Stimulated activated memory B cell treated with anti-CD40 and anti-IgM and Interleukin-4, amounts not matched to agents 10 μg/mL and 1 μg/mL and 100 μg/mL, for 72 hours (primary cell): ENCODE measurements at regions not wholly inside any gene's neighbourhood (a gene's known extent, or its start where the extent isn't known, plus 50 kb on each side); places are given as distances from the start of the nearest gene placed in this dataset.
"Not testable (repeated sequence)": the region's sequence is repeated elsewhere in the genome, so short reads cannot be mapped to it uniquely, and the experiment has no call there.

Source experiments
- ATAC-seq: fragments of 150-1000 bp; cut with Tn5 transposase; 2 replicates; pipeline ENCODE4 v1.10.0; 2021
- H3K27ac Mint-ChIP-seq: one replicate; pipeline ENCODE4 v1.8.0; 2022; ENCODE audit warnings: mild to moderate bottlenecking, mixed read lengths
- H3K27me3 Mint-ChIP-seq: one replicate; pipeline ENCODE4 v1.8.0; 2022; ENCODE audit warnings: mixed read lengths
- H3K36me3 Mint-ChIP-seq: one replicate; pipeline ENCODE4 v1.8.0; 2022; ENCODE audit warnings: mixed read lengths
- H3K4me1 Mint-ChIP-seq: one replicate; pipeline ENCODE4 v1.8.0; 2022; ENCODE audit warnings: mixed read lengths
- H3K4me3 Mint-ChIP-seq: one replicate; pipeline ENCODE4 v1.8.0; 2022; ENCODE audit warnings: mild to moderate bottlenecking, moderate library complexity, mixed read lengths
- H3K9me3 Mint-ChIP-seq: one replicate; pipeline ENCODE4 v1.8.0; 2022; ENCODE audit warnings: mixed read lengths

- Mint-ChIP-seq H3K27ac (no peak overlapping the region), H3K4me3 (no peak overlapping the region), H3K36me3 (no peaks in the 10 kb centered on the region), H3K9me3 (peaks cover 3% of the 10 kb centered on the region), H3K4me1 (peaks cover 5% of the 10 kb centered on the region), H3K27me3 (no peaks in the 10 kb centered on the region)
- ATAC-seq, result no peak
Observed at GRCh38 chr16:79847569-79847968, 247.0 kb upstream of the MAF start.

- H3K9me3 Mint-ChIP-seq, result peaks cover 3% of the 10 kb centered on the region
- peaks cover 5% of the 10 kb centered on the region for H3K4me1 Mint-ChIP-seq
- H3K27me3 Mint-ChIP-seq, result no peaks in the 10 kb centered on the region
- no peak overlapping the region for H3K27ac Mint-ChIP-seq
- no peak for ATAC-seq
- H3K4me3 Mint-ChIP-seq, result no peak overlapping the region
- H3K36me3 Mint-ChIP-seq, result no peaks in the 10 kb centered on the region
Observed at GRCh38 chr16:79847101-79847500, 246.6 kb upstream of the MAF start.

DNA sequence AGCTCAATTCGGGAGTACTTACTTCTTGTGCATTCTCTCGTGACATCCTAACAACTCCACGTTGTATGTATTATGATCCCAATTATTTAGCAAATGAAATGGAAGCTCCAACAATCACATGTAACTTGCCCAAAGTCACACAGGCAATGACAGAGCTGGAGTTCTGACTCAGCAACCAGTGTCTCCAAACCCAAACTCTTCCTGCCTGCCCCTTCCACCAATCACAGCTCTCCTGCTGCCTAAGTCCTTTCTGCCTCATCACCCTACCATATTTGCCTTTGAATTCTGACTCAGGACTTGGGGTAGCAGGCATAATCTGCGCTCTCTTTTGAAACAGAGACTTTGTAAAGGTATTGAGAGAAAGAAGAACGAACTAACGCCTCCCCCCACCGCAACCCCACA lies 245.2 kb upstream of the MAF start:
- peaks cover 11% of the 10 kb centered on the region for H3K27me3 Mint-ChIP-seq
- no peak overlapping the region for H3K27ac Mint-ChIP-seq
- no peak overlapping the region for H3K4me3 Mint-ChIP-seq
- peaks cover 2% of the 10 kb centered on the region for H3K9me3 Mint-ChIP-seq
- H3K36me3 Mint-ChIP-seq, result no peaks in the 10 kb centered on the region
- peaks cover 5% of the 10 kb centered on the region for H3K4me1 Mint-ChIP-seq
- no peak for ATAC-seq

DNA sequence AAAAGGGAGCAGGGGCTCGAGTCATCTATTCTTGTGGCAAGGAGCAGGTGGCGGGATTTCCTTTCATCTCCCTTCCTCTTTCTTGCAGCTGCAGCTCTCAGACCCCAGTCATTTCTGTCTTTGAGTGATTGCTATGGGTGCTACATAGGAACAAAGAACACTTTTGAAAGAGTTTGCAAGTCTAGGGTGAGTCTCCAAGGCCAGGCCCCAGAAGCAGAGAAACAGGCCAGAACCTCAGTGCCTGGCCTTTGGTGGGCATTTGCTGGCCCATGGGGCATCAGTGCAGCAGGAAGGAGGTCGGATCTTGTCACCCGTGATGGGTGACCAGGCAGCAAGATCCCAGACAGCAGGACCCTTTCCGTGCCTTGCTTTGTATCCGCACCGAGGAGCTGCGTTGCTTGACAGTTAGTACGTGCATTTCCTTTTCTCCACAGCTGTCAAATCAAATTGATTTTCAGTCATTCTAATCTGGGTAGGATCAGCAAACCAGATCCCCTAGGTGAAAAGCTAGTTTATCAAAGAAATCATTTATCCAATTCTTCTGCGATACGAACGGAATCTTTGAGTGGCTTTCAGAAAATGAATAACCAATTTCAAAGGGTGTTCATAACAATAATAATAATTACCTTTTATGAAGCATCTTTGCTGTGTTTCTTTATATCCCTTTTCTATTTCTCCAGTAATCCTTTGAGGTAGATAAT lies 244.6 kb upstream of the MAF start:
- peak; percentile 52 for ATAC-seq
- Mint-ChIP-seq H3K27me3 (peaks cover 11% of the 10 kb centered on the region), H3K27ac (no peak overlapping the region), H3K4me3 (no peak overlapping the region), H3K9me3 (no peaks in the 10 kb centered on the region), H3K4me1 (peaks cover 5% of the 10 kb centered on the region), H3K36me3 (no peaks in the 10 kb centered on the region)

DNA sequence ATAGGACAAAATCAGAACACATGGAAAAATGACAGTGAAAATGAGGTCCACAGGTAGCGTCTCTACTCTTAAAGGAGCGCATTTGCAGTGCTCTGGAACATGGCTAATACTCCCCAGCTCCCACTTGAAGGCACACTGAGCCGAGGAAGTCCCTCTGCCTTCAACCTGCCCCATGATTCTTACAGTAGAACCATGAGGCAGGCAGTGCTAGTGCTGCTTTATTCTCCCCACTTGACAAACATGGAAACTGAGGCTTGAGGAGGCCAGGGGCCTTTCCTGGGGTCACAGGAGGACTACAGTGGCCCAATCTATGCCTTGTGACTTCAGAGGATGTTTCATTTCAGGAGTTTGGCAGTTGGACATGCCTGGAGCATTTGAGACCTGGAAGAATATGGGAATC lies 244.1 kb upstream of the MAF start:
- H3K27ac Mint-ChIP-seq, result no peak overlapping the region
- no peak for ATAC-seq
- peaks cover 5% of the 10 kb centered on the region for H3K4me1 Mint-ChIP-seq
- H3K36me3 Mint-ChIP-seq, result no peaks in the 10 kb centered on the region
- peaks cover 11% of the 10 kb centered on the region for H3K27me3 Mint-ChIP-seq
- no peak overlapping the region for H3K4me3 Mint-ChIP-seq
- no peaks in the 10 kb centered on the region for H3K9me3 Mint-ChIP-seq

GRCh38 chr16:79843631-79844043 lies 243.1 kb upstream of the MAF start:
- peaks cover 5% of the 10 kb centered on the region for H3K4me1 Mint-ChIP-seq
- no peaks in the 10 kb centered on the region for H3K36me3 Mint-ChIP-seq
- no peak overlapping the region for H3K27ac Mint-ChIP-seq
- H3K4me3 Mint-ChIP-seq, result no peak overlapping the region
- H3K9me3 Mint-ChIP-seq, result no peaks in the 10 kb centered on the region
- H3K27me3 Mint-ChIP-seq, result peaks cover 11% of the 10 kb centered on the region
- no peak for ATAC-seq

DNA sequence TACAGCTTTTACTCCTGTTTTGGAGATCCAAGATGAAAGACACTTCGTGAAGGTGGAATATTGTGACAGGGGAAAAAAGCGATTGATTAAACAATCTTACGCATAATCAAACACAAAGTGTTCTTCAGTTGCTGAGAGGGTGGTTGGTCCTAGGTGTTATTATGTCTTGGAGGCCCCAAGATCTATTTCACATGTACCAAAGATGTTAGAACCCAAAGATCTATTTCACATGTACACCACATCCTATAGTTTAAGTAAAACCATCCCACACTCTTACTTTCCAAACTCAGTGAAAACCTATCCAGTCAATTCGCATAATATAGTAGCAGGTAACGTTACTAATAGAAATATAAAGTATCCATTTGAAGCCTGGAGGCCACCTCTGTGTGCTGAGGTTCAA lies 242.6 kb upstream of the MAF start:
- H3K4me1 Mint-ChIP-seq, result peaks cover 5% of the 10 kb centered on the region
- H3K36me3 Mint-ChIP-seq, result no peaks in the 10 kb centered on the region
- H3K27ac Mint-ChIP-seq, result no peak overlapping the region

DNA sequence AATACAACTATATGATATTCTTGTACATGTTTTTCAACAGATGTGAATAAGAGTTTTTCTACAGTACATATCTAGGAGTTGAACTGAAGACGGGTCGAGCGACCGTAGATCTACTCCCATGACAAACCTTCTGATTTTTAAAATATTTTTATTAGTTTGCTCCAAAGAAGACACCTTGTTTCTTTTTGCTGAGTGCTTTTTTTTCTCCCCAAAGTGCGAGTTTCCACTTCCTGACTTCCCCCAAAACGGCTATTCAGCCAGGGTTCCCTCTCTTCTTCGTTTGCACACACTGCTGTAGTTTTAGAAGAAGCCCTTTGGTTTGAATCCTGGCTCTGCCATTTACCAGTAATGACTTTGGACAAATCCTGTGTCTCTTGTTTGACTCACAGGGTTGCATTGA lies 241.7 kb upstream of the MAF start:
- Mint-ChIP-seq H3K27ac (no peak overlapping the region), H3K27me3 (peaks cover 11% of the 10 kb centered on the region), H3K36me3 (no peaks in the 10 kb centered on the region), H3K4me3 (no peak overlapping the region), H3K9me3 (no peaks in the 10 kb centered on the region), H3K4me1 (peaks cover 5% of the 10 kb centered on the region)
- ATAC-seq, result no peak

More for the DNA sequence above, 242.6 kb upstream of the MAF start:
- Mint-ChIP-seq H3K4me3 (no peak overlapping the region), H3K9me3 (no peaks in the 10 kb centered on the region), H3K27me3 (peaks cover 11% of the 10 kb centered on the region)
- ATAC-seq, result no peak

DNA sequence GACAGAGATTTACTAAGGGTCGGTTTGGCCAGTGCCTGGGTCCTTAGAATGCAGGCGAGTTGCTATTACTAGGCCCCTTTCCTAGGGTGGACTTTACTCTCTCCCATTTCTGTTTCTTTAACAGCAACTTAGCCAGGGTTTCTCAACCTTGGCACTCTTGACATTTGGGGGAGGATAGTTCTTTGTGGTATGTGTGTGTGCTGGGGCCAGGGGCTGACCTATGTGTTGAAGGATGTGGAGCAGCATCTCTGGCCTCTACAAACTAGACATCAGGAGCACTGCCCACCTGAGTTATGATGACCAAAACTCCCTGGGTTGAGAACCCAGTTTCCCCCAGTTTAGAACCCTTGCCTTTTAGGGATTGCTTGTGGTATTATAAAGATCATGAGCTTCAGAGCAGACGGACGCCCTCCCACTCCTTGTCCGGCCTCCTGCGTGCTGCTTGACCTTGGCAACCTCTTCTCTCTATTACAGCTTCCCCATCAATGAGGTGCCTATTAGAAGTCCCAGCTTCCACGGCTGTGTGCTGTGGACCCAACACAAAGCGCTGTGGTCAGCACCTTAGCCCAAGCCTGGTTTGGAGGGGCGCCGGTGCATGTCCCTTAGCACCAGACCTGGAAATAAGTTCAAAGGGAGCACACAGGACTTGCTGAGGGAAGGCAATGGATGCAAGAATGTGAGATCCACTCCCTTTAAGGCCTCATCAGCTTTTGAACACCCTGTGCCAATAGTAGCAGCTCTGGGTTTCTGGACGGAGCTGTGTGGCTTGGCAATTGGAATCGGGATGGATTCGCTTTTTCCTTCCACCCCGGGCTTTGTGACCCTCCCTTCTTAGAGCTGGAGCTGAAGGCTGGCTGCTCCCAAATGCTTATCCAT lies 239.2 kb upstream of the MAF start:
- Mint-ChIP-seq H3K27ac (no peak overlapping the region), H3K9me3 (no peaks in the 10 kb centered on the region), H3K36me3 (no peaks in the 10 kb centered on the region), H3K27me3 (peaks cover 11% of the 10 kb centered on the region), H3K4me1 (peaks cover under 1% of the 10 kb centered on the region), H3K4me3 (no peak overlapping the region)
- no peak for ATAC-seq

DNA sequence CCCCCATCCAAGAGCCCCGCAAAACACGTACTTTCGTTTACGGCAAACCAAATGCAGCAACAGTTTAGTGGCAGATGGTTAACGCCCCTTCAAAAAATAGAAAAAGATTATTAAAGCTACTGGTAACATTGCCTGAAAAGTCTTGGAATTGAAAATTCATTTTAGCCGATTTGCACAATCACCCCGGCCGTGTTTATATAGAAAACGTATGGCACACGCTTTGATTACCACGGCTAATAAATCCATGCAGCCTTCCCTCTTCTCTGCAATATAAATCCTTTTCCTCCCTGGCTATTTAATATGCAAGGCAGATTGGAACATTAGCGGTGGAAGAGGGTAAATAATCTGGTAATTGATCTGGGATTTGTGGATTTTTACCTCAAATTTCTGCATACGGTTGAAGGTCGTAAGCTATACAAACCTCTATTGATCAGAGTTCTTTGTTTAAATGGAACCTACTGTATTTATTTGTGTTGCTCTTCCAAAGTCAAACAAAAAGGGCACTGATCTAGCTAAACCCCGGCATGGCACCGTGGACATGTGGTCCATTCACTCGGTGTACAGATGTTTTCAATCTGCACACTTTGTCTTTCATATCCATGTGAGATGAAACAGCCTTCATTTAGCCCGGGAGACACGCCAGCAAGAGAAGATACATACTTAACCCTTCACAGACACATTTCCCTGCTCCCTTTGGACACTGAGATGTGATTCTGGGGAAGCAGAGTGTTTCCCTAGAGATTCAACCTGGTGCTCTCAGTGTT lies 238.1 kb upstream of the MAF start:
- H3K27ac Mint-ChIP-seq, result no peak overlapping the region
- H3K4me1 Mint-ChIP-seq, result no peaks in the 10 kb centered on the region
- peaks cover 11% of the 10 kb centered on the region for H3K27me3 Mint-ChIP-seq
- no peak overlapping the region for H3K4me3 Mint-ChIP-seq
- H3K9me3 Mint-ChIP-seq, result no peaks in the 10 kb centered on the region
- H3K36me3 Mint-ChIP-seq, result no peaks in the 10 kb centered on the region
- ATAC-seq, result no peak

DNA sequence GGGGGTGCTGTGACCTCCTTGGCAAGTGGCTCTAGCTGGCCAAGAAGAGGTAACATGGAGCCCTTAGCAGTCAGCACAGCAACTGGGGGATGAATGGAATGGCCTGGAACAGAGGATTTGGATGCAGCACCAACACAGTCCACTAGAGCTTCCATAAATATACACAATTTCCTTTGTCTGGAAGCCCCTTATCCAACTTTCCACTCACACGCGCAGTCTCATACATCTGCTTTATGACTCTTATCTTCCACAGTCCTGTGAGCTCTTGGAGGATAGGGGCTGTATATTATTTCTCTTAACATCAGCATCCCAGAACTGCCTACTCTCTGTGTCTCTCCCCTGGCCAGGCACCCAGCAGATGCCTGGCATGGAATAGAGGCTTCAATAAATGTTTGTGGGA lies 235.6 kb upstream of the MAF start:
- no peak for ATAC-seq
- Mint-ChIP-seq H3K27ac (no peak overlapping the region), H3K36me3 (no peaks in the 10 kb centered on the region)

DNA sequence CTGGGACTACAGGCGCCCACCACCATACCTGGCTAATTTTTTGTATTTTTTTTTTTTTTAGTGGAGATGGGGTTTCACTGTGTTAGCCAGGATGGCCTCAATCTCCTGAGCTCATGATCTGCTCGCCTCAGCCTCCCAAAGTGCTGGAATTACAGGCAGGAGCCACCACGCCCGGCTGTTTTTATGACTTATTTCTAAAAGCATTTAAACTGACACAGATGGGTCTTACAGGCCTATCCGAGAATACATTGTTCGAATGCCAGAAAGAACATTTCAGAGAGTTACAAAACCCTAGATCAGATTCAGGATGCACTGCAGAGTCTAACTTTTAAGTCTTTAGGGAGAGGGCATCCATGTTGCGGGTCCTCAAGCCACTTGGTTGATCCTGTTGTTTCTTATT lies 234.7 kb upstream of the MAF start:
- no peak for ATAC-seq
- Mint-ChIP-seq H3K9me3 (no peaks in the 10 kb centered on the region), H3K27ac (no peak overlapping the region), H3K36me3 (no peaks in the 10 kb centered on the region), H3K4me1 (no peaks in the 10 kb centered on the region), H3K4me3 (no peak overlapping the region), H3K27me3 (no peaks in the 10 kb centered on the region)

More for the DNA sequence above, 235.6 kb upstream of the MAF start:
- Mint-ChIP-seq H3K4me1 (no peaks in the 10 kb centered on the region), H3K9me3 (no peaks in the 10 kb centered on the region), H3K4me3 (no peak overlapping the region), H3K27me3 (peaks cover 2% of the 10 kb centered on the region)

- no peaks in the 10 kb centered on the region for H3K4me1 Mint-ChIP-seq
- H3K36me3 Mint-ChIP-seq, result no peaks in the 10 kb centered on the region
- H3K9me3 Mint-ChIP-seq, result no peaks in the 10 kb centered on the region
- no peak overlapping the region for H3K27ac Mint-ChIP-seq
- no peak for ATAC-seq
- no peak overlapping the region for H3K4me3 Mint-ChIP-seq
- H3K27me3 Mint-ChIP-seq, result no peaks in the 10 kb centered on the region
Observed at GRCh38 chr16:79834720-79835119, 234.2 kb upstream of the MAF start.

GRCh38 chr16:79834003-79834402 lies 233.5 kb upstream of the MAF start:
- not testable (repeated sequence) for H3K4me1 Mint-ChIP-seq, H3K9me3 Mint-ChIP-seq, ATAC-seq, H3K4me3 Mint-ChIP-seq, H3K27me3 Mint-ChIP-seq, H3K27ac Mint-ChIP-seq, H3K36me3 Mint-ChIP-seq

DNA sequence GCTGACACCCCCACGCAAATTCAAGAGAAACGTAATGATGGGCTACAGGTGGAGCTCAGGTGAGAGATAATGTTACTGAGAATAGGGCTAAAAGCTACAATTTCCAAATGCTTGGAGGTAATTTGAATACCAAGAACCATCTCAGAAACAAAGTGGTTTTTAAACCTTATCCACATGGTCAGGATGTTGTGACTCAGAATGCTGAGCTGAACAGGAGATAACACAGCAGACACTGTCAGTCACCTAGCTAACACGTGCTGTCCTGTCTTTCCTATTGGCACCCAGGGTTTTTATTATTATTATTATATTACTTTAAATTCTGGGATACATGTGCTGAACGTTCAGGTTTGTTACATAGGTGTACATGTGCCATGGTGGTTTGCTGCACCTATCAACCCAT lies 233.0 kb upstream of the MAF start:
- no peak overlapping the region for H3K27ac Mint-ChIP-seq
- no peak for ATAC-seq
- H3K36me3 Mint-ChIP-seq, result no peaks in the 10 kb centered on the region
- no peaks in the 10 kb centered on the region for H3K4me1 Mint-ChIP-seq
- no peak overlapping the region for H3K4me3 Mint-ChIP-seq
- no peaks in the 10 kb centered on the region for H3K27me3 Mint-ChIP-seq
- no peaks in the 10 kb centered on the region for H3K9me3 Mint-ChIP-seq
